NCI-H146 (cell line): ENCODE measurements at regions not wholly inside any gene's neighbourhood (a gene's known extent, or its start where the extent isn't known, plus 50 kb on each side); places are given as distances from the start of the nearest gene placed in this dataset.

ENCODE experiments used
- DNase-seq: peaks from one replicate; lab custom pipeline; 2025; lab: John Stamatoyannopoulos, UW

DNA sequence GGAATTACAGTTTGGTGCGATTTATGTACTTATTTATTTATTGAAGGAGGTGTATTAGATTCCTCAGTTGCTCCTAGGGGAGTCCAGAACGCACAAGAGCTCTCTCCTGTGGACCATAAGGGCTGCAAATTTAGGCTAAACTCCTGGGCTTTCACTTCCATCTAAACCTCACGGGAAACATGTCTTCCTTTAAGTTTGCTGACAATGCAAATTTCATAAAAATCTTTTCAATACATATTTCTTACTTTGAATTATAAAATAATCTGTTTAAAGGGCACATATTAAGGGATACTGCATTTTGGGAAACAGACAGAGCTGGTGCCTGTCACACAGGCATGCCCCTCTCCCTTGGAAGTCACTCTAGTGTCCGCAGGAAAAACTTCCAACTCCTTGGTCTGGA lies 438.0 kb upstream of the CPEB2 start:
- no peak for DNase-seq

- no peak for DNase-seq
These were observed 435.8 kb upstream of the CPEB2 start for GRCh38 chr4:14566518-14566917.

DNA sequence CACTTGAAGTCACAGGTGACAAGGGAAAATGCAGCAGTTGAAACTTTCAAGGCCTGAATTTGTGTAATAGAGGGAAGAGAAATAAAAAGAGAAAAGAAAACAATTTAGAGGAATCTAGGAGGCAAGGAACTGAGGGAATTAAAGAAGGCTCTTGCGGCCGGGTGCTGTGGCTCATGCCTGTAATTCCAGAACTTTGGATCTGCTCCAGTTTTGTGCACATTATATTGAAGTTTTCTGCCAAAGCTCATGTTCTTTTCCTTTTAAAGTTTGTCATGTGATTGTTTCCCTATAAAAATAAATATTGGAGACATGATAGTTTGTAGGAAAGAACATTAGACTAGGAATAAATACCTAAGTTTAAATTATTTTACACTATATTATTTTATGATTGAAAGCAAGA lies 433.9 kb upstream of the CPEB2 start:
- no peak for DNase-seq

DNA sequence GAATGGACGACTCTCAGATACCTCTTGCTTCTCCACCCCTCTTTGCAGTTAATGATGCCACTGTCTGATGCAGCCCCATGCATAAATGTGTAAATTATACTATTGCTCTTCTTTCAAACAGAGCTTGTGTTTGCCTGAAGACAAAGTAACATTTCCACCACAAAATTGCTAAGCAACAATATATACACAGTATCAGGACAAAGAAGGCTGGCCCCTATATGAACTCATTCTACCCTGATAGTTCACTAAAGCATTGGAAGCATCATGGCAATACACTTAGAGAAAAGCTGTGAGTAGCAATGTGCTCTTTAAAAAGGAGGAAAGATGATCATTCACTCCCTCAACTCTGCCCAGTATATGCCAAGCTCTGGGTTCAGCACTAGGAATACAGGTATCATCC lies 427.0 kb upstream of the CPEB2 start:
- DNase-seq = no peak

- DNase-seq = no peak
These were observed 426.4 kb upstream of the CPEB2 start for GRCh38 chr4:14575919-14576318.

DNA sequence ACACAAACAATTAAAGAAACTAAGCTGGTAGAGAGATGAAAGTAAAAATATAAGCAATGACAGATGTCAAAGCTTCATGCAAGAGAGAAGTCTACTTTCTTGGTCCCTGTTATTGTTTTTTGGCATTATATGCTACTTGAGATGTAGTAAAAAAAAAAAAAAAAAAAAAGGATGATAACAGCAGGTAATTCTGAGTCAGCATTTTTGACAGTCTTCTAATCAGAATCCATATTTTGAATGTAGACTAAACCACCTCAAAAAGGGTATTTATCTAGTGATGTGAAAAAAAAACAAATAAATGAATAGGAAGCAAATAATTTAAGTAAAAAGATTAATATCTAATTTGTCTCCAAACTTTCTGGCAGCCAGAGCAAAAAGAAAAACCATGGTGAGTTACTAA lies 422.2 kb upstream of the CPEB2 start:
- no peak for DNase-seq

GRCh38 chr4:14581741-14582140 lies 420.5 kb upstream of the CPEB2 start:
- no peak for DNase-seq

- DNase-seq = no peak
These were observed 419.6 kb upstream of the CPEB2 start for GRCh38 chr4:14582677-14583076.

DNA sequence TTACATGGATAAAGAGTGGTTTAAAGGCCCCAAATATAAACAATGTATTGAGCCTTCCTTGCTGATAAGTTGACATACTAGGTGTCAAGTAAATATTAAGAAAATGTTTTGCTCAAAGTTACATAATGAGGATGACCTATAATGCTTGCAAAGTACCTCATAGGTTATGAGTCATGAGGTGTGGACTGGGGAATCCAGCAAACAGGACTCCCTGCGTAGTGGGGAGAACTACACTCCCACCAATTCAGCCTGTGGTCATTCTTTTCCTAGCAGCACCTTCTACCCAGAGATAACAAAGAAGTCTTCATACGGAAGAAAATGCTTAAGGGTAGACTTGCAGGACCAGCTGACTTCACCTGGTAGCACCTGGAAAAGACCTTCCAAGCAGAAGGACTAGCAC lies 418.9 kb upstream of the CPEB2 start:
- no peak for DNase-seq

- DNase-seq = no peak
These were observed 418.5 kb upstream of the CPEB2 start for GRCh38 chr4:14583752-14584151.

DNA sequence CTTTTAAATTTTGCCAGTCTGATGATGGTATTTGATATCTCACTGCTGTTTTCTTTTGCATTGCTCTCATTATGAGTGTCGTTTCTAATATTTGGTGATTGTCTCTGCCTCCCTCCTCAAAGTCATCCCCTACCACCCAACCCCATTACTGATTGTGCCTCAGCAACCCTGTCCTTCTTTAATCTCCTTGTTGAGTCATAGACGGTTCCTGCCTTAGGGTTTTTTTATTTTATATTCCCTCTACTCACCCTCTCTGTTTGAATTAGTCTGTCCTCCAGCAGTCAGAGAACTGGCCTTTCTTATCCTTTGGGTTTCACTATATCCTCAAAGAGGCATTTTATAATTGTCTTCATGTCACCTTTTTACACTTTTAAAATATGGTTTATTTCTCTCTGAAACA lies 409.3 kb upstream of the CPEB2 start:
- DNase-seq = no peak

DNA sequence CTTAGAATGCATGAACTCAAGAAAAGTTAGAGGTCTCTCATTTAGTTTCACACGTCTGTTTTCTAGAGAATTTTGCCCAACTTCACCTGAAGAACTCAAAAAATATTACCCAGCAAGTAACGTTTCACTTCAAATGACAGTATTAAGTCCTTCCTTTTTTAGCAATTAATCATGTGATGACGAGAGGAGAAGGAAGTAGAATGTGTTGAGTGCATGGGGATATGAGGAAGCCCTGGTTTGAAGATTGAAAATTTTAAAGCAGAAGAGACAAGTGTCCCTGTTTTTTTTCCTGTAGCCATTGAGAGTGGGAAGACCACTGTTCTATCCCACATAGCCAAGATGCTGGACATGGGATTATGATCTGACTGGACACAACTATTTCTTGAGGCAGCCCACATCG lies 406.3 kb upstream of the CPEB2 start:
- DNase-seq = no peak

GRCh38 chr4:14596437-14596836 lies 405.8 kb upstream of the CPEB2 start:
- no peak for DNase-seq

DNA sequence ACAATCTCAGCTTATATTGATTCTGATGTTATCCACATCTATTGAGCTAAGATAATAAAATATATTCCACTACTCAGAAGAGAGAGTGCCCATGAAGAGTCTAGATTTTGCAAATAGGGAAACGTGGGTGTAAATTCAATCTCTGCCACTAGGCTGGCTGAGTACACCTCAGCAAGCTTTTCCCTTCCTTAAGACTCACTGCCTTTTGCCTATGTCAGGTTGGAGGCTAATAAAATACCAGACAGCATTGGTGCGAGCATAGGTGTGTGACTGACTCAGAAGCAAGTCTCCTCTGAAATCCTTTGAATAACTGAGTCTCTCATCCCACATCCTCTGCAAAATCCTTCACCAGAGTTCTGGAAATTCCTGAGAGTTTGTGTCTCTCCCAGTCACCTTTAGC lies 405.4 kb upstream of the CPEB2 start:
- no peak for DNase-seq

GRCh38 chr4:14602206-14602605 lies 400.1 kb upstream of the CPEB2 start:
- peak; percentile 11 for DNase-seq

DNA sequence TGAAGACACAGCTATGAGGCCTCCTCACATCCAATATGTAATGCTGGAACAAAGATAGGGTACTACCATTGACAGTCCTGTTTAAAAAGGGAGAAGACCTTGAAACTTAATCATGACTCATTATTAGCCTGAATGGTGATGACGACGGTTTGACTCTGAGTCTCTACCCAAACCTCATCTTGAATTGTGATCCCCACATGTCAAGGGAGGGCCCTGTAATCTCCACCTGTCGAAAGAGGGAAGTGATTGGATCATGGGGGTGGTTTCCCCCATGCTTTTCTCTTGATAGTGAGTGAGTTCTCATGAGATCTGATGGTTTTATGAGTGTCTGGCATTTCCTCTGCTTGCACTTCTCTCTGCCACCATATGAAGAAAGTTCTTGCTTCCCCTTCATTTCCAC lies 395.3 kb upstream of the CPEB2 start:
- DNase-seq = no peak

DNA sequence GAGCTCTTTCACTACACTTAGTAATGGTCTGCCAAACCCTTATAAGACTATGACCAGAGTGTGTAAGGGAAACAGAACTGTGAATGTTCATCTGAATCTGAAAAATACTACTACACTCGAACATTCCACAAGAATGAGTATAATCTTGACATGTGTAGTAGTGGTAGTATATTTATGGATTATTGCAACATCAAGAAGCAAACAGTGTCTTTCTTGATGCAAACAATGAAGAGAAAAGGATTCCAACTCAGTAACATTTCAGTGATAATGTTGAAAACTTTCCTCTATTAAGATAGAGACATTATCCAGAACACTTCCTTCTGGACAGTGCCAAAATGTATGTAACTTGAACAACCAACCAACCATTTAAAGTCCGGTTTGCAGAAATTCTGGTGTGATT lies 394.7 kb upstream of the CPEB2 start:
- no peak for DNase-seq

DNA sequence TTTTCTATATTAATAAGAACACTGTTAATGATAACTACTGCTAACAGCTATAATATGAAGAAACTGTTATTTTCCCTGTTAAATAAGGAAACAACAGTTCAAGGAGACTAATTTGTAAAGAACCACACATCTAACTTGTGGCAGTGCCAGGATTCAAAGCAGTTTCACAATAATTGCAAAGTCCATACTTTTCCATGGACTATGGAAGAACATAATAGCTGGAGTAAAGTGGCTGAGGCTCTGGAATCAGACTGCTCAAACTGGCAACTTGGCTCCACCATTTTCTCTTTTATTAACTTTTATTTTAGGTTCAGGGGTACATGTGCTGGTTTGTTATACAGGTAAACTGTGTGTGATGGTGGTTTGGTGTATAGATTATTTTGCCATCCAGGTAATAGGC lies 393.7 kb upstream of the CPEB2 start:
- DNase-seq = no peak

DNA sequence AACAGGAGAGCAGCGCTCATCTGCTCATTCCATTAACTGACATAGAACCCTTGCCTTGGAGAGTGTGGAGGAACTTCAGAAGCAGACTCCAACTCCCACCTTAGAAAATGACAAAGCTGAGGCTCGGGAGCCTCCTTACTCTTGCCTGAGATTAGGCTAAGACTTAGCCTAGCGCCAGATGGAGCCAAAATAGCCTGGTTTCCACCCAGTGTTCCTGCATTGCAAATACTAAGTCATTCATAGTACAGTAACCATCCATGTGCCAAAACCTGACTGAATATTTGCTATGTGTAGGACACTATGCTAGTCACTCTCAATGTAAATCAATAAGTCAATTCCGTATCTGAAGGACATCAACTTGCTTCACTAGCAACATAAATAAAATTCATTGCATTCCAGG lies 387.4 kb upstream of the CPEB2 start:
- DNase-seq = no peak

DNA sequence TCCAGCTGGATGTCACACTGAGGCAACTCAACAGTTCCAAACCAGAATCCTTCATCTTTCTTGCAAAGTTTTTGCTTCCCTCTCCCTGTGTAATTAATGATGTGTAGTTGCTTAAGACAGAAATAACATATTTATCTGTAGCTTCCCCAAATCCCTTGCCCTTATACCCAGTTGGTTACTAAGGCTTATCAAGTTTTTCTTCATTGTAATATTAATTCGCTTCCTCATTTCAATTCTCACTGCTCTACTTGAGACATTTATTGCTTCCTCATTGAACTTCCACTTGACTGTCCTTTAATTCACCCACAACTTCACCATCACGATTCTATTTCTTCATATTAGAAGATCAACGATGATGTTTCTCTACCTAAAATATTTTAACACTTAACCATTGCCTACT lies 386.6 kb upstream of the CPEB2 start:
- DNase-seq = no peak

- DNase-seq = no peak
These were observed 381.6 kb upstream of the CPEB2 start for GRCh38 chr4:14620567-14621141.

DNA sequence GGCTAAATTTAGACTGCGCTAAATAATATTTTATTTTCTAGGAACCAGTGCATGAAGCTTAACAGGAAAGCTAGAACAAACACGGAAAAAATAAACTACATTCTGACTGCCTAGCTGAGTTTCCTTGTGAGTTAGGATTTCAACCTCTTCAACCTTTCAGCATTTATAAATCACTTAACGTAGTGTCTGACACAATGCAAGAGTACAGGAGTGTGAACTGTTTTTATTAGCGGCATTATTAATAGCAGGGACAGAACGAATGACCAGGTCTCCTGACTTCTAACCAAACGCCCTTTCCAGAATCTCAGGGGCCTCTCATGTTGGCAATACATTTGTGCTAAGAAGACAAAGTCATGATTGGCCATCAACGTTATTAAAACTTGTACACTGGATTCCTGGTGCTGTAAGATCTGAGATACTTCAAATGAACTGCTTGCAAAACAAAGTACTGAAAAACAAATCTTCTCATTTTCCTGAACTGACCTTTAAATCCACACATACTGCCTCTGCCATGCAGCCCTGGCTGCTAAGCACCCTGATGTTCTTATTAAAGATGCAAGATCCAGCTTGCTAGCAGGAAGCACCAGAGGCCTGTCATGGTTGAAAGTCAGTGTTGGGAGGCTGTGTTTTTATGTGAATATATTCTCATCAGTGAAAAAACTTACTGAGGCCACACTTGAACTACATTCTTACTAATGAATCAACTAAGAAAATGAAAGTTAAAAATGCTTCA lies 380.4 kb upstream of the CPEB2 start:
- DNase-seq = no peak

DNA sequence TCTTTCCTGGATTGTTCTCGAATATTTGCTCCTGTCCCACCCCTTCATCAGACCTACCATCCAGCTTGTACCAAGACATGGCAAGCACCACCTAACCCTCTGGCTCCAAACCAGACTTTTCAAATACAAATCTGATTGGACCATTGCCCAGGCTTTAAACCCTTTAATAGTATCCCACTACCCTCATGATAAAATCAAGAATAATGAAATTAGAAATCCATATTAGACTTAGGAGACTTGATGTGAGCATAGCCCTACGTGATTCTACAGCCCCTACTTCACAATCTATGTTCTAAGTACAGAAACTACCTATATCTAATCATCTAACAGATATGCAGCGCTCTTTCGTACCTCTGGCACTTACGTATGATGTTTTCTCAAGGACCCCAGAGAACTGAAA lies 375.2 kb upstream of the CPEB2 start:
- no peak for DNase-seq

DNA sequence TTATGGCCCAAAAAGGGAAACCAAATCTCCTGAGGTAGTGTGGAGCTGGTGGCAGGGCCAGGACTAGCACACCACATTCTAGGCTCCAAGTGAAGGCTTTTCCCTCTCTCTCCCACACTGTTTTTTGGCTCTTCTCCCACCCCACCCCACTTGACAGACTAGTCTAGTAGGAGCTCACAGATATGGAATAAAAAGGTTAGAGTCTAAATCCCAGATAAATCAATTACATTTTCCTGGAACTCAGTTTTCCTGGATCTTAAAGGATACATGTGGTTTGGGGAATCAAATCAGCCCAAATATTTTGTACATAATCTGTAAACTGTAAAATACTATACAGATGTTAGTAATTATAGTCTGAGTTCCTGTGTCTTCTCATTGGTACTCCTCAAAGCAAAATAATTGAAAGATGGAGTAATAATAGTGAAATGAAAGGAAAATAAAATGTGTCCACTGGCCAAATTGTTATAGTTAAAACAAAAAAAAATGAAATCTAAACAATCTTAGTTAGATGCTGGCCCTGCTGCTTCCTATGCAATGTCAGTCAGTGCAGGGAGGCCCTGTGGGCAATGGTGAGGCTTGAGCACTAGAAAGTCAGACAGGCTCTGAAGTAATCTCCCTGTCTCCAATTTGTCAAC lies 370.4 kb upstream of the CPEB2 start:
- DNase-seq = no peak
